T-helper 1 cell (primary cell): ENCODE measurements at regions not wholly inside any gene's neighbourhood (a gene's known extent, or its start where the extent isn't known, plus 50 kb on each side); places are given as distances from the start of the nearest gene placed in this dataset.
"Not testable (repeated sequence)": the region's sequence is repeated elsewhere in the genome, so short reads cannot be mapped to it uniquely, and the experiment has no call there.

Experiments
- DNase-seq, 5 donors: peaks; one replicate each; pipeline ENCODE4 v3.0.0-alpha.2; 2012 to 2020

DNA sequence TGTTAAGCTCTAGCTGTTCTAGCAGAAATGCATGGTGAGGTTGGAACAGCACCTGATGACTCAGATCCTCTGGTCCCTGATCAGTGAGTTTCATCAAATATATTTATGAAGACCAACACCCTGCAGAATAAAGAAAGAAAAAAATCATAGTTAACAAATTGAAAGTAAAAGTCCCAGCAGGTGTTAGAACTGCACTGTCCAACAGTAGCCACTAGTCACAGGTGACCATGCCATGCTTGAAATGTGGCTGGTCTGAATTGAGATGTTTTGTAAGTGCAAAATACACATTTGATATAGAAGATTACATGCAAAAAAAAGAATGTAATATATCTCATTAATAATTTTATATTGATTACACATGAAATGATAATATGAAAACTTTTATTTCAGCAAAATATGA, 1010.7 kb upstream of the ZEB2 start:
- DNase-seq, result no peak

DNA sequence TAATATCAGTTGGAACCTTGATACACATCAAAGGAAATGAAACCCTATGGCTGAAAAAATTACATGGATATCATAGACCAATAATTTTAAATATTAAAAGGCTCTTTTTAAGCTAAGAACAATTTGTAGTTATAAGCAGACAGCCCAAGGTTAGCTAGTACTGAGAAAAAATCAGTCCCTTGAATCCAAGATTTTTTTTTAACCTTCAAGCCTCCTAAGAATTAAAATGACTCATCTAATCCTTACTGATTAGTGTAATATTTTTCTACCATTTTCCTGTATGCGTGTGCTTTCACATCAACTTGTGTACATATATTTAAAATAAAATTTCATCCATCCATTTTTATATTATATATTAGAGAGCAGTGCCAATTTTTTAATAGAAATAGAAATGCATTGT, 1004.9 kb upstream of the ZEB2 start:
- DNase-seq, result no peak

DNA sequence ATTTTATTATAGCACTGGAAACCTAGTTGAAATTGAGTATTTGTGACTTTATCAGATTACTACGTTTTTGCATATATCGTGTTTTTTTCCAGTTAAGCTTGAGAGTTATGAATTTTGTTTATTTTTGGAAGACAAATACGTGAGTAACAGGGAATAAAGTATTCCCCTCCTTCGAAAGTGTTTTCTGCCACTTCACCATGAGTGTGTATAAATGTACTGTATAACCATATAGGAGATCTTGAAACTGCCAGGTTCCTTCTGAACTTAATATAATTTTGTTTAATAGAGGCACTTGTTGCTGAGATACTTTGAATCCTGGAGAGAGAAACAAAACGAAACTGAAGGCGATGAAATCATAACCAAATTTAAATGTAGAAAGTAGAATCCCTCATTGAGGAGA, 1004.4 kb upstream of the ZEB2 start:
- DNase-seq, result no peak

DNA sequence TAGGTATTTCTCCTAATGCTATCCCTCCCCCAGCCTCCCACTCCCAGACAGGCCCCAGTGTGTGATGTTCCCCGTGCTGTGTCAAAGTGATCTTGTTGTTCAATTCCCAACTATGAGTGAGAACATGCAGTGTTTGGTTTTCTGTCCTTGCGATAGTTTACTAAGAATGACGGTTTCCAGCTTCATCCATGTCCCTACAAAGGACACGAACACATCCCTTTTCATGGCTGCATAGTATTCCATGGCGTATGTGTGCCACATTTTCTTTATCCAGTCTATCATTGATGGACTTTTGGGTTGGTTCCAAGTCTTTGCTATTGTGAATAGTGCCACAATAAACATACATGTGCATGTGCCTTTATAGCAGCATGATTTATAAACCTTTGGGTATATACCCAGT, 999.3 kb upstream of the ZEB2 start:
- not testable (repeated sequence) for DNase-seq

DNA sequence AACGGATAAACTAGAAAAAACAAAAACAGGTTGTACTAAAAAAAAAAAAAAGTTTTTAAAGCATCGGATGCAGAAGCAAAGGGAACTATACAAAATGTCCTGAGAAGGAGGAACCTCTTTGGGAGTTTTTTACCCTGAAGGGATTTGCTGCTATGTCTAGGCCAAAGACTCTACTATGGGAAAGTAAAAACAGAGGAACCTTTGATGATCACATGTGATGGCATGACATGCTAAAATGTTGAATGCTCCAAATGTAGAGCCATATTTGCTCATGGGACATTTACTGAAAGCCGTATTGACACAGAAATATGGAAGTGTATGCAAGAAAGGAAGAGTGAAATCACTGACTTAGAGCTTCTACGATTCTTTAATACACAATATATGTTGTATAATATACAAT, 992.0 kb upstream of the ZEB2 start:
- no peak for DNase-seq

DNA sequence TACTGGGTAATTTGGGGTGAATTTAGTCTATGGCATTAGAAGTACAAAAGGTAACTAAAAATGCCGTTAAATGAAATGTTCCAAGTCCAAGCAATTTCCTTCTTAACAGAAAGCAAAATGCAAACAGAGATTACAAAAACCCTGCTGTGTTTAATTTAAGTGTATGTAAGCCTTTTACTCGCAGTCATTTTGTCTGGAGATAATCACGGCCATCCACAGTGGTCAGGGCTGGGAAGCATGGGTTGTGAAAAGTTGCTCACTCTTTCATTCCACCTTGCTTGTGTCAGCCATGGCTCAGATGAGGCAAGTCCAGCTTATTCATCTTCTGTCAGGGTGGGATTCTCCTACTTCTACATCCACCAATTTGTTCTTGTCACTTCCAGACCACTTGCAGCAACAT, 983.6 kb upstream of the ZEB2 start:
- no peak for DNase-seq

DNA sequence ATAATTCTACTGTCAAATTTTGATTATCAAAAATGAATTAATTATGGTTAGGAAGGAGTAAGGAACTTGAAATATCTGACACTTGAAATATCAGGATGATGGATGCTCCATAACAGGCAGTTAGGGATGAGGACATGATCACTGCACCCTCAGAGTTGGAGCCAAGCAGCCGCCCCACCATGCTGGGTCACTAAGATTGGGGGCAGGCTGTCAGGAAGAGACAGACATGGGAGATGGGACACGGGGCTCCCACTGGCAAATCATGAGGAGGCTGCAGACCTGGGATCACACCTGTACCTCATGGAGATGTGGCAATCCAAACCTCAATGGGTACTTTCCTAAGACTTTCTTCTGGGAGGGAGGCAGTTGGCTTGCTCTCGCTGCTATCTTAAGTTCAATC, 982.0 kb upstream of the ZEB2 start:
- DNase-seq, result no peak

DNA sequence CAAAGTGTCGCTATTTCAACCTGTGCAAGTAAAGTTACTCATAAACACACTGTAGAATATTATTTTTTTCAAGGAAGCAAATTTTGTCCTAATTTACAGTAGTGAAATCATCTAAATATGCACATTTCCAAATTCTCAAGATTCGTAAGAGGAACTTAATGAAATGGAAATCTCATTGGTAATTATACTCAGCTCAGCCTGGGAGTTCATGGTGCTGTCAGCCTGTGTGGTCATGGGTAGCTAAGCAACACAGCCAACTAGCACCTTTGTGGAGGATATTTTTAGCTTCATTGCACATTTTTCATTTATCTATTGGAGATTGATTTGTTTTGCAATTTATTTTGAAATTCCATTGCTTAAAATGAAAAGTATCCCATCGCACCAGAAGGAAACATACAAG, 975.7 kb upstream of the ZEB2 start:
- DNase-seq, result no peak

DNA sequence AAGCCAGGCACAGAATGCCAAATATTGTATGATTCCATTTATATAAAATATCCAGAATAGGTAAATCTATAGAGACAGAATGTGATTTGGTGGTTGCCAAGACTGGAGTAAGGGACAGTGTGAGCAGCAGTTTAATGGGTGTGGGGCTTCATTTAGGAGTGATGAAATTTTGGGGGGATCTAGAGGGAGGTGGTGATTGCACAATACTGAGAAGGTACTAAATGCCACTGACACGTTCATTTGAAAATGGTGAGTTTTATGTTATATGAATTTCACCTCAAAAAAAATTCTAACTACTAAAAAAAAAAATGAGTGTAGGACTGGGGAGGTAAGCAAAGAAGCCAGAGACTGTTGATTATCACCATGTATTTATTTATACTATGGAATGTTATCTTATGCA, 974.5 kb upstream of the ZEB2 start:
- no peak for DNase-seq

DNA sequence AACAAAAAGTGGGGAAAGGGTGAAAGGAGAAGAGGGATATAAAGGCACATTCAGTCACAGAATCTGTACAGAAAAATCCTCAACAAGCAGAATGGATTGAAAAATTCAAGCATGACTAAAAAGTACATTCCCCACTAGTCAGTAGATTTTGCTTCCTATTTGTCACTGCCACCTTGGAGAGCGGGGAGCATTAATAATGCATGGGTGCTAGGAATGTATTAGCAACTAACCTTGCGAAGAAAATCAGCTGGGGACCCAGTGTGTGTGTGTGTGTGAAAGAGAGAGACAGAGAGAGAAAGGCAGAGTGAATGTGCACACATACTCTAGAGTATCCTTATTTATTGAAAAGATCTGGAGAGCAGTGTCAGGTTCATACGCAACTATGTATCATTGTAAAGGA, 968.7 kb upstream of the ZEB2 start:
- no peak for DNase-seq

DNA sequence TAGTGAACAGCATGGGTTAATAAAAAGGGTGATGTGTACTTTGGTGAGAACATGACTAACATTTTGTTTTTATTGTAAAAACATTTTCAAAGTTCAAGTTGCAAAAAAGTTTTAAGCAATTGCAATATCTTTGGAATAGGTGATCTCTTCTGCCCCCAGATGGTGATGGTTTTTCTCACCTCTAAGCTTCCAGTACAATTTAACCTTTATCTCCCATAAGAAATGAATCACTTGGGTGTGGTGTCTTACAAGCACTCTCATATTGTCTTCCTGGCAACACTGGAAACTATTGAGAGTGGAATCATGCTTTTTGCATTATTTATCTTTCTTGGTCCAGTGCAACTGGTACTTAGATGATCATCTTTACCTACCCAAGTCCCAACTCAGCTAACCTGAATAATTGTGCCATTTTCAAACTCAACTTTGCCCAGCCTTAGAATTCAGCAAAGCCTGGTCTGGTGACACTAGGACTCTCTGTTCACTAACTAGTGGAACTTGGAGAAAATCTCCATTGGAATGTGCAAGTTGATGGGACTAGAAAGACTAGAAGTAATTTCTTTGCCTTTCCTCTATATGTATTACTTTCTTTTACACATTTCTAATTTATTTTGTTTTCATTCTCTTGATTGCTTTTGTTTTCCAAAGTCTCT, 964.7 kb upstream of the ZEB2 start:
- peak in 1 of 5 donors; percentile 9 for DNase-seq

DNA sequence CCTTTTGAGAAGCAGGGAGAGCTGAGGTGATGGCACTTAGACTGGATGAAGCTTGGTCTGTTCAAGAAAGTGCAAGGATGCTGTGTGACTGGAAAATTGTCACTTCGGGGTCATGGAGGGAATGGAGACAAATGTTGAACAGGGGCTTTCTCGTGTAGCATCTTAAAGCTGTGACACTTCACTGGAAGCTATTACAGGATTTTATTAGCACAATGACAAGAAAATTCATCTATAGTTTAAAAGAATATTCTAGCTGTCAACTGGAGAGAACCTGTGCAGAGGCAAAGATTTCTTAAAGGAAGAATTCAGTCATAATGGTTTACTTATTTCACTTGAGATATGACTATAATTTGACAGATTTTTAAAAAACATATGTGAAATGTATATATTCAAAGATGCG, 963.9 kb upstream of the ZEB2 start:
- no peak for DNase-seq

DNA sequence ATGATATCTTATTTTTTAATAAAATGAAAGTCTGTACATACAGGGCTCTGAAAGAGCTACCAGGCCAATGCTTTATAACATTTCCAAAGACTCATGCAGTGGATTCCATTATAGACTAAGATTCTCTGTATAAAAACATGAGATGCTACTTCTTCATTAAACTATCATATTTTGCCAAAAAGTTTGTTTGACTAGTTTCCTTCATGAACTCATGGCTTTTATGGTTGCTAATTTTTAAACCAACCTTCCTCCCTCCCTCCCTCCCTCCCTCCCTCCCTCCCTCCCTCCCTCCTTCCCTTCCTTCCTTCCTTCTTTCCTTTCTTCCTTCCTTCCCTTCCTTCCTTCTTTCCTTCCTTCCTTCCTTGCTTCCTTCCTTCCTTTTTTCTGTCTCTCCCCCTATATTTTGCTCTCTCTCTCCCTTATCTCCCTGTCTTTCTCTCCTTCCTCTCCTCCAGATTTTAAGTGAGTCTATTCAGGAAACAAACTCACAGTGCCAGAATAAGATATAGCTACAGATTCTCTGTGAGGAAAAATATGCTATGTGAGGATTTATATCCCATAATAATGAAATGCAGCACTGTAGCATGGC, 961.5 kb upstream of the ZEB2 start:
- DNase-seq, result no peak

DNA sequence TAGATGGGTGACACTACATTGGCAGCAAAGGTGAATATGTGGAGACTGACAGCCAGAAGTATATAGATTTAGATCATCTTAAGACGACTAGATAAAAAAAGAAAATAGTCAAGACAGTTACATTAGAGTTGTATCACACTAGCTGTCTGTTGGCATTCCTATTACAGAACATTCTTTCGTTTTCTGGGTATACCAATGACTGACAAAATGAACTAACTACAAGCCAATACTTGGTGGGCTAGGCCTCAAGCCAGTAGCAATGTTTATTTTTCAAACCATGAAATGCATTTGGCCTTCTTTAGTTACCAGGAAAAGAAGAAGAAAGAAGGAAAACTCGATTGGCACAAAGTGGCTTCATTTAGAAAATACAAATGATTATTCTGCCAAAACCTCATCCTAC, 944.9 kb upstream of the ZEB2 start:
- DNase-seq, result no peak

DNA sequence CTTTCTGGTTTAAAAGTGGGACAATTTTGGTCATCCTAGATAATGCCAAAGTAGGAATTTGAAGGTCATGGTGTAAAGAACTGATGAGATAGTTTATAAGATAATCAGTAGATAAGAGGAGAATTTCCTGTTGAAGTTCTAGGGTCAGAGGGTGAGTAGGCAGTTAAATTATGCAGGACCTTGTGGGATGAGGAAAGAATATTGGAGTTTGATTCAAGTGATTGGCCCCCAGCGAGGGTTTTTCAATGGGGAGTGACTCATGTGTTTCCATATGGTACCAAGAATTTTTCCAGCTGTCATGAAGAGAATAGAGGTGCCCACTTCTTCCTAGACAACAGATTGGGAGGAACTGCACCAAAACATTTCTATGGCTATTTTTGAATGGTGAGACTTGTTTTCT, 940.2 kb upstream of the ZEB2 start:
- DNase-seq, result no peak

DNA sequence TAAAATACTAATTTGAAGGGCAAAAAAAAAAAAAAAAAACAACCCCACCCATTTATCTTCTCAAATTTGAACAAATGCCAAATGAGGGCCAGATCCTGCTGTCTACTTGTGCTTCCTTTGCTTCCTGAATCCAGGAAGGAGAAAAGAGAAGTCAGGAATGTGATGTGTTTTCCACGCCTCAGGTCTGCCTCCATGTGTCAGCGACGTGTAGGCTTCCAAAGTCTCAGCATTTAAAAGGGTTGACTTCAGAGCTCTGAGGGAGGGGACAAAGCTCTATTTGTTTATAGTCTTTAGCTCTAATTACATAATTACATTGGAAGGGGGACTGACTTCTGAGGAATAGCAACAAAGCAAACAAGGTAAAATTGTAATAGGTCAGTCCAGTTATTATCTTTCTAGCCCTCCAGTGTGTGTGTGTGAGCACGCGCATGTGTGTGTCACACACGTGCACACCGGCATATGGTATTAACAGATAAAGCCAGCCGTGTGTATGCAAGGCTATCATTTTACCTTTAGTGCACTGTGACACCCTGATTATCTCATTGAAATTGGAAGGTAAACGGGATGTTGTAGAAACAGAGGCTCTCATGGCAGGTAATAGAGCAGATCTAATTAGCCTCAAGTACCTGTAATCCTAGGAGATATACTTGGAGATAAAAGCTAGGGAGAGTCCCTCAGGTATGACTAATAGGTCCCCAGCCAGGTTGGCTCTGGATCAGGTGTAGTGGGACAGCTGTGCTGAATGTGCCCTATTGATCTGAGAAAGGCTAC, 911.4 kb upstream of the ZEB2 start:
- DNase-seq, result no peak

DNA sequence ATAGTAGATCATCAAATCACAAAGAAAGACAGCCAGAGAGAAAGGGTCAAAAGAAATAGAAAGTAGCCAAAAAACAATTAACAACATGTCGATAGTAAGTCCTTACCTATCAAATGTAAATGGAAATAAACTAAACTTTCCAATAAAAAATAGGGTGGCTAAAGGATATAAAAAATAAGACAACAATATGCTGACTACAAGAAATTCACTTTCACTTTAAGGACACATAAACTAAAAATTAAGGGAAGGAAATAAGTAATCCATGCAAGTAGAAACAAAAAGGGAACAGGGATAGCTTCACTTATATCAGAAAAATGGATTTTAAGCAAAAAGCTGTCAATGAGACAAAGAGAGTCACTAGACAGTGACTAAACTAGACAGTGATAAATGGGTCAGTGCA, 903.9 kb upstream of the ZEB2 start:
- DNase-seq, result no peak

DNA sequence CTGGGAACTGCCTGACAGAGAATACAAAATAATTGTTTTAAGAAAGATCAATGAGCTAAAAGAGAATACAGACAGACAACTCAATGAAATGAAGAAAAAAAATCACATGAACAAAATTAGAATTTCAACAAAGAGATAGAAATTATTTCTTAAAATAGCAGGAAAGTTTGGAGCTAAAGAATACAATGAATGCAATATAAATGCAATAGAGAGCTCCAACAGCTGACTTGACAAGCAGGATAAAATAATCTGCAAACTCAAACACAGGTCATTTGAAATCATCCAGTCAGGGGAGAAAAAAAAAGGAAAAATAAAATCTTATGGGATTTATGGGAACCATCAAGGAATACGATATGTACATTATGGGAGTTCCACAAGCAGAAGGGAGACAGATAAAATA, 902.7 kb upstream of the ZEB2 start:
- DNase-seq, result no peak

DNA sequence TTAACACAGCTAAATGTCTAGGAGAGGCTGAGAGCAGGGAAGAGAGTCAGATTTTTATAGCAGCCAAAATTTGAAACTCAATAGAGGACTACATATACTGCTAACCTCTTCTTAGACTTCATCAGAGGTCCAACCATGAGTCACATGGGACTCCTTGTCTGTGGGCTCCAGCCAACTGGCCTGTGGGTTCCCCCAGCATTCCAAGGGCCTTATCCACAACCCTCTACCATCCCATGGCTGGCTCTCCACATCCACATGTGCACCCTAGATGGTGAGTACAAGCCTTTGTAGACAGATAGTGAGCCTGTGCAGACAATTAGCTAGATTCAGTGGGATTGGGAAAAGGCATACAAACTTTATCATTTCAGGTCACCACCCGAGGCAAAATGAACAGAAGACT, 901.9 kb upstream of the ZEB2 start:
- no peak for DNase-seq

DNA sequence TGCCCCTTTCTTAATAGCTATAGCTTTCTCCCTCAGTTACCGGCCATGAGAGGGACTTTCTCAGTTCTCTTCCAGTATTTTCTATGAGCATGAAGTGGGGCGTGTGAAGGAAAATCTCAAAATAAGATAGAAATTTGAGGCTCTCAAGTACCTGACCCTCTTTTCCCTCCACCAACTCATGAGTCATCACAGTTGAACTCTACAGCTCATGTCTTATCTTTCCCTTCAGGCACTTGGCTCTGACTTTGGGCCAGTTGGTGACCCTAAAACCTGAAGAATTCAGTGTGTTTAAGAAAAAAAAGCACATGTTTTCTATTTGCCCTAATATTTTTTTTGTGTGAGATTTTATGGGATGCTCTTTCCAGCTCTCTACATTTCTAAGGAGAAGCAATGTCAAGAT, 896.7 kb upstream of the ZEB2 start:
- no peak for DNase-seq

DNA sequence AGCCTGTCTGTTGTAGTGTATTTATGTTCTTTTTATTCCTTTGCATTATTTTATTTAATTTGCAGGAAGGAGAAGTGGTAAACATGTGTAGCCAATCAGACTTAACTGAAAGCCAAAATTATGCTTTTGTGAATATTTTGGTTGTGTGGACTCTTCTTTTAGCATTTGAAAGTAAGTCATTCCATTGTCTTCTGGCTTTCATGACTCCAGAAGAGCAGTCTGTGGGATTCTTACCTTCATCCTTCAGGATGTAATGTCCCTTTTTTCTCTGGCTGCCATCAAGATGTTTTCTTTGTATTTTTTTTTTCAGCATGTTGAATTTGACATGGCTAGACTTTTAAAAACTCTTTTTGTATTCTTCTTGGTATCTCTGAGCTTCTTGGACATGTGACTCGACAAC, 895.2 kb upstream of the ZEB2 start:
- DNase-seq, result no peak

DNA sequence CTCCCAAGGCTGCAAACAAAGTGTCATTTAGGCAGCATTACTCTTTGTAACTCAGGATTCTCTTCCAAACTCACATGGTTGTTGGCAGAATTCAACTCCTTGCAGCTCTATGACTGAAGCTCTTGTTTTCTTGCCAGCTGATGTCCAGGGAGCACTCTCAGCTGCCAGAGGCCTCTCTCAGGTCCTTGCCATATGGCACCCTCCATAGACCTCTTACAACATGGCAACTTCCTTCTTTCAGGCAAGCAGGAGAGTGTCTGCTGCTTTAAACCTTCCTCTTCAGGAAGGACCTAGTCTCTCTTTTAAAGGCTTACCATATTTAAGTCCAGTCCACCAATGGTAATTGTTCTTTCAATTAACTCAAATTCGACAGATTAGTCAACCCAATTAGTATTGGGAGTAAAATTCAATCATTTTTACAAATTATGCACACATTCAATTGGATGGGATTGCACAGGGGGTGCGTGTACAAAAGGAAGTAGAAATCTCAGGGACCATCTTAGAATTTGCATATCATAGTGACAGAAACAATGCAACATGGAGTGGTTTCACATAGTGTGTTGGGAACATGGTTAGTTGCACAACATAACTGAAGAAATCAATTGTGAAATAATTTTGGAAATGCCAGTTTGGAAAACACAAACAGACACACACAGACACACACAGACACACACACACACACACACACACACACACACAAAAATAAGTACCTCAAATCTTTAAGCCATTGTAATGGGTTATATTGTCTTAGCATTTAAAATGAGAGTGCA, 893.5 kb upstream of the ZEB2 start:
- DNase-seq, result no peak

DNA sequence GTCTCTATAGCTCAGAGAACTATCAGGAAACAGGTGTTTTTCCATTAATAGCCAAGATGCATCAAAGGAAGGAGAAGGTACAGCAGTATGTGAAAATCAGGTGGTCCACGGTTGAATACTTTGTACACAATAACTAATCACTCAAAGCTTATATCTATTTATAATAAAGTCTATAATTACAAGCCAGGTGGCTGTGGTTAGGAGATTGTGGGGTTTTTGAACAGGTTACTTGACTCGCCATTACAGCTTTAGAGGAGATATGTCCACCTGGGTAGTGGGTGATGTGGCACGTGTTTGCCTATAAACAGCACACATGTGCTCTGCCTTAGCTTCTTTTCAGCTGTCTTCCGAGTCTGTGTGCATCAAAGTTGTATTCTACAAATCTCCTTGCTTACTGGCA, 892.2 kb upstream of the ZEB2 start:
- no peak for DNase-seq

DNA sequence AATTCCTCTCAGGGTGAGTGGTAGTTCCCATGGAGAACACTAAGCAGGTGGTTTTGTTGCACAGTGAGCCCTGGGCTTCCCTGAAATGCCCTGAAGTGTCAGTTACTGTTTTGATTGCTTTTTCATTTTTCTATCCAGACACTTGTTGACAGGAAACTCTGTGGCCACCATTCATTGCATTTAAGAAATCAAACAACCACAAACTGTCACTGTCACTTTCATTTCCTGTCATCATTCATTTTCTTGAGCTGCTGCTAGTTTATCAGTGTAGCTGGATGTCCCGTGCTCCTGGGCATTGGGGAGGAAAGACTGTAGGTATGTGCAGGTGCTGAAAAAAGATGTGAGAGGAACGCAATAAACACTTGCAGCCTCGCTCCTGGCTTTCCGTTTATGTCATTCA, 891.6 kb upstream of the ZEB2 start:
- DNase-seq, result peak in 1 of 5 donors; percentile 89
